Neuronal stem cell (in vitro differentiated cells): ENCODE measurements at regions not wholly inside any gene's neighbourhood (a gene's known extent, or its start where the extent isn't known, plus 50 kb on each side); places are given as distances from the start of the nearest gene placed in this dataset.

Experiments used
- DNase-seq: peaks from one replicate; pipeline ENCODE4 v3.0.0-alpha.2; 2013; ENCODE audit warnings: low spot score
- H2AFZ ChIP-seq: one replicate; pipeline ENCODE4 v1.6.1; 2013; ENCODE audit warnings: mild to moderate bottlenecking, low read length, inconsistent platforms
- H2AK5ac ChIP-seq: 2 replicates; pipeline ENCODE4 v1.6.1; 2013; ENCODE audit warnings: low read depth, mild to moderate bottlenecking, inconsistent platforms, low read length, moderate library complexity, mixed read lengths
- H2BK120ac ChIP-seq: 2 replicates; pipeline ENCODE4 v1.6.1; 2013; ENCODE audit warnings: low read depth, mild to moderate bottlenecking, inconsistent platforms, low read length, moderate library complexity, mixed read lengths
- H2BK12ac ChIP-seq: one replicate; pipeline ENCODE4 v1.6.1; 2013; ENCODE audit warnings: low read length, inconsistent platforms
- H2BK15ac ChIP-seq: 2 replicates; pipeline ENCODE4 v1.6.1; 2013; ENCODE audit warnings: mild to moderate bottlenecking, low read length, inconsistent platforms, mixed read lengths
- H2BK5ac ChIP-seq: one replicate; pipeline ENCODE4 v1.6.1; 2013; ENCODE audit warnings: inconsistent platforms, mild to moderate bottlenecking, low read length, moderate library complexity
- H3K14ac ChIP-seq: one replicate; pipeline ENCODE4 v1.6.1; 2013; ENCODE audit warnings: low read length, inconsistent platforms
- H3K18ac ChIP-seq: 2 replicates; pipeline ENCODE4 v1.6.1; 2013; ENCODE audit warnings: low read length, inconsistent platforms
- H3K23ac ChIP-seq: 2 replicates; pipeline ENCODE4 v1.6.1; 2013; ENCODE audit warnings: low read depth, mild to moderate bottlenecking, mixed read lengths, low read length, inconsistent platforms; ENCODE audit not compliant: poor library complexity
- H3K27ac ChIP-seq: replicated peaks from 3 replicates; pipeline ENCODE4 v1.5.1; 2013; ENCODE audit warnings: low read length, inconsistent platforms
- H3K27me3 ChIP-seq, 3 experiments: 2 replicates each; pipeline ENCODE4 v1.6.1; 2013; ENCODE audit warnings: low read length in 3 of 3, mild to moderate bottlenecking in 2 of 3, inconsistent platforms in 1 of 3, low read depth in 1 of 3, mixed read lengths in 1 of 3, moderate library complexity in 1 of 3; ENCODE audit not compliant: control insufficient read depth in 3 of 3, insufficient read depth in 3 of 3
- H3K36me3 ChIP-seq, 2 donors: replicated peaks in 1 of 2; 2 replicates each; pipeline ENCODE4 v1.6.1; 2013; ENCODE audit warnings: low read length in 2 of 2; ENCODE audit not compliant: control insufficient read depth in 2 of 2, insufficient read depth in 2 of 2
- H3K4ac ChIP-seq: 2 replicates; pipeline ENCODE4 v1.6.1; 2013; ENCODE audit warnings: inconsistent platforms, mild to moderate bottlenecking, low read length, moderate library complexity
- H3K4me1 ChIP-seq, 2 donors: 1 replicate in 1 of 2; 2 replicates in 1 of 2; pipeline ENCODE4 v1.6.1; 2013; ENCODE audit warnings: low read length in 2 of 2, low read depth in 1 of 2; ENCODE audit not compliant: control insufficient read depth in 2 of 2, insufficient read depth in 1 of 2
- H3K4me2 ChIP-seq: one replicate; pipeline ENCODE4 v1.6.1; 2013; ENCODE audit warnings: mild to moderate bottlenecking, low read length, inconsistent platforms; ENCODE audit not compliant: insufficient read depth, poor library complexity, severe bottlenecking
- H3K4me3 ChIP-seq, 2 donors: 2 replicates each; pipeline ENCODE4 v1.5.1; 2013; ENCODE audit warnings: low read length in 2 of 2, mild to moderate bottlenecking in 2 of 2, inconsistent platforms in 1 of 2, moderate library complexity in 1 of 2
- H3K79me1 ChIP-seq: one replicate; pipeline ENCODE4 v1.6.1; 2013; ENCODE audit warnings: low read depth, mild to moderate bottlenecking, inconsistent platforms, low read length, moderate library complexity
- H3K9ac ChIP-seq: one replicate; pipeline ENCODE4 v1.6.1; 2013; ENCODE audit warnings: mild to moderate bottlenecking, low read depth, low read length, inconsistent platforms; ENCODE audit not compliant: poor library complexity
- H3K9me3 ChIP-seq, 2 donors: replicated peaks in 1 of 2; 2 replicates each; pipeline versions ENCODE3 to v1.6.1; 2013; ENCODE audit warnings: low read length in 2 of 2, mild to moderate bottlenecking in 2 of 2, inconsistent platforms in 1 of 2, low read depth in 1 of 2, mixed read lengths in 1 of 2, moderate library complexity in 1 of 2; ENCODE audit not compliant: control insufficient read depth in 2 of 2, insufficient read depth in 1 of 2
- H4K8ac ChIP-seq: one replicate; pipeline ENCODE4 v1.6.1; 2013; ENCODE audit warnings: low read depth, mild to moderate bottlenecking, inconsistent platforms, low read length, moderate library complexity
- H4K91ac ChIP-seq: one replicate; pipeline ENCODE4 v1.6.1; 2013; ENCODE audit warnings: low read length, low read depth, mild to moderate bottlenecking, inconsistent platforms; ENCODE audit not compliant: poor library complexity
- whole genome bisulfite sequencing, 2 donors: extraction: QIAGEN DNeasy Blood & Tissue Kit; methylation state at CpG; one replicate each; pipeline ENCODE4 v1.1.7; 2013; ENCODE audit warnings: missing lambda C conversion rate in 2 of 2, mixed read lengths in 1 of 2; ENCODE audit not compliant: insufficient read length in 2 of 2, insufficient replicate concordance in 1 of 2; ENCODE audit errors: extremely low coverage in 2 of 2; 5-methylcytosine and 5-hydroxymethylcytosine counted together

GRCh38 chr3:175985781-175986180, 1126.6 kb downstream of the NAALADL2 start:
- WGBS, 2 donors, result no CpG with 5 or more reads among the region's 1 CpG
- no peaks in the 10 kb centered on the region for H3K27me3 ChIP-seq
- no peak overlapping the region for H3K14ac ChIP-seq
- H2BK120ac ChIP-seq, result no peak overlapping the region
- H3K4ac ChIP-seq, result no peak overlapping the region
- H4K91ac ChIP-seq, result no peak overlapping the region
- H4K8ac ChIP-seq, result no peak overlapping the region
- no peaks in the 10 kb centered on the region for H3K4me1 ChIP-seq
- H3K23ac ChIP-seq, result no peak overlapping the region
- H2BK5ac ChIP-seq, result no peak overlapping the region
- no peak overlapping the region for H3K9ac ChIP-seq
- no peaks in the 10 kb centered on the region for H3K79me1 ChIP-seq
- no peak overlapping the region for H2BK12ac ChIP-seq
- no peak overlapping the region for H3K27ac ChIP-seq
- no peaks in the 10 kb centered on the region for H3K36me3 ChIP-seq
- H3K4me3 ChIP-seq, result no peak overlapping the region
- no peak overlapping the region for H2BK15ac ChIP-seq
- H2AFZ ChIP-seq, result no peak overlapping the region
- no peak for DNase-seq
- H3K9me3 ChIP-seq, result peaks cover 0 to 12% of the 10 kb centered on the region in 2 donors
- no peak overlapping the region for H3K18ac ChIP-seq
- no peak overlapping the region for H2AK5ac ChIP-seq
- no peak overlapping the region for H3K4me2 ChIP-seq

GRCh38 chr3:175983379-175983778, 1124.2 kb downstream of the NAALADL2 start:
- no peak overlapping the region for H2AK5ac ChIP-seq
- H2BK120ac ChIP-seq, result no peak overlapping the region
- no peaks in the 10 kb centered on the region for H3K4me1 ChIP-seq
- H3K27me3 ChIP-seq, result no peaks in the 10 kb centered on the region
- no peak overlapping the region for H2BK12ac ChIP-seq
- H3K14ac ChIP-seq, result no peak overlapping the region
- no peak overlapping the region for H3K27ac ChIP-seq
- H2BK15ac ChIP-seq, result no peak overlapping the region
- H3K4me3 ChIP-seq, result no peak overlapping the region
- H3K9ac ChIP-seq, result no peak overlapping the region
- no peak overlapping the region for H3K4me2 ChIP-seq
- DNase-seq, result no peak
- no peaks in the 10 kb centered on the region for H3K79me1 ChIP-seq
- no peaks in the 10 kb centered on the region for H3K36me3 ChIP-seq
- H2AFZ ChIP-seq, result no peak overlapping the region
- no peak overlapping the region for H3K23ac ChIP-seq
- H4K91ac ChIP-seq, result no peak overlapping the region
- no peak overlapping the region for H2BK5ac ChIP-seq
- no peak overlapping the region for H3K18ac ChIP-seq
- peaks cover under 1 to 12% of the 10 kb centered on the region in 2 donors for H3K9me3 ChIP-seq
- H3K4ac ChIP-seq, result no peak overlapping the region
- H4K8ac ChIP-seq, result no peak overlapping the region
- WGBS, 2 donors, result no CpG with 5 or more reads among the region's 1 CpG

DNA sequence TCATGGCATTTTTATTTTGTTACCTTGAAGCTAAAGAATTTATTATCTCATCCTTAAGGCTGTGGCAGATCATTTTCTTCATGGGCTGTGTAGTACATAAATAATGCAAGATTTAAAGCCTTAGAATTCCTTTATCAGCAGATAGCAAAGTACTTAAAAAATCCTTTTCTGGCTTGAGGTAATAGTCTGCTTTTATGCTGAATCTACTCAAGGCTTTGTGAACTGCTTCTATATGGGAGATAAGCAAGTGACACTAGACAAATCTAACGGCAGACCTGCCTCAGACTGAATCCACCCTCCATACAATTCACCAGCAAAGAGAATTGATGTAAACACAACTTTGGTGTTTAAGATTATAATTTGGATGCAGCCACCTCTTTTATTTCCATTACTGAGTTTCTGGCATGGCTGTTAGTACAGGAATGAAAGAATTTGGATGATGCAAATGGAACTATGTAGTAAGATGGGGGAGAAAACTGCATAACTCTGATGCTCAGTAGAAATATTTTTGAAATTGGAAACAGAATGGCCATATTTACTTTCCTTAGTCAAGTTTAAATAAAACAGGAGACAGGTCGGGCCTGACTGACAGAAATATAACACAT, 1121.5 kb downstream of the NAALADL2 start:
- Histone ChIP-seq H3K18ac (no peak overlapping the region), H3K4me1 (no peaks in the 10 kb centered on the region), H2BK120ac (no peak overlapping the region), H3K27ac (no peak overlapping the region), H2BK15ac (no peak overlapping the region), H3K79me1 (no peaks in the 10 kb centered on the region), H4K8ac (no peak overlapping the region), H3K4me2 (no peak overlapping the region), H4K91ac (no peak overlapping the region), H3K14ac (no peak overlapping the region), H3K36me3 (no peaks in the 10 kb centered on the region), H3K9ac (no peak overlapping the region), H3K9me3 (peaks cover 0 to 4% of the 10 kb centered on the region in 2 donors), H3K23ac (no peak overlapping the region), H2BK5ac (no peak overlapping the region), H2BK12ac (no peak overlapping the region), H3K27me3 (no peaks in the 10 kb centered on the region), H3K4me3 (no peak overlapping the region), H2AK5ac (no peak overlapping the region), H2AFZ (no peak overlapping the region), H3K4ac (no peak overlapping the region)
- DNase-seq, result no peak
- no CpG with 5 or more reads among the region's 2 CpGs for WGBS, 2 donors

GRCh38 chr3:175977968-175978752, 1119.0 kb downstream of the NAALADL2 start:
- Histone ChIP-seq H3K4me2 (no peak overlapping the region), H2BK15ac (no peak overlapping the region), H4K8ac (no peak overlapping the region), H3K4me3 (no peak overlapping the region), H3K18ac (peak overlapping the region; percentile 48), H3K9me3 (peaks cover 0 to 4% of the 10 kb centered on the region in 2 donors), H2AK5ac (peak overlapping the region; percentile 37), H3K9ac (no peak overlapping the region), H2BK120ac (no peak overlapping the region), H2AFZ (no peak overlapping the region), H4K91ac (peak overlapping the region; percentile 58), H3K27ac (no peak overlapping the region), H3K4me1 (no peaks in the 10 kb centered on the region), H3K23ac (no peak overlapping the region), H3K4ac (no peak overlapping the region), H3K27me3 (no peaks in the 10 kb centered on the region), H3K14ac (peak overlapping the region; percentile 56), H2BK12ac (no peak overlapping the region), H3K36me3 (no peaks in the 10 kb centered on the region), H3K79me1 (no peaks in the 10 kb centered on the region), H2BK5ac (peak overlapping the region; percentile 42)
- DNase-seq, result no peak
- no CpG with 5 or more reads among the region's 32 CpGs for WGBS, 2 donors
